ENCODE measurements at regions not wholly inside any gene's neighbourhood (a gene's known extent, or its start where the extent isn't known, plus 50 kb on each side); places are given as distances from the start of the nearest gene placed in this dataset.

DNA sequence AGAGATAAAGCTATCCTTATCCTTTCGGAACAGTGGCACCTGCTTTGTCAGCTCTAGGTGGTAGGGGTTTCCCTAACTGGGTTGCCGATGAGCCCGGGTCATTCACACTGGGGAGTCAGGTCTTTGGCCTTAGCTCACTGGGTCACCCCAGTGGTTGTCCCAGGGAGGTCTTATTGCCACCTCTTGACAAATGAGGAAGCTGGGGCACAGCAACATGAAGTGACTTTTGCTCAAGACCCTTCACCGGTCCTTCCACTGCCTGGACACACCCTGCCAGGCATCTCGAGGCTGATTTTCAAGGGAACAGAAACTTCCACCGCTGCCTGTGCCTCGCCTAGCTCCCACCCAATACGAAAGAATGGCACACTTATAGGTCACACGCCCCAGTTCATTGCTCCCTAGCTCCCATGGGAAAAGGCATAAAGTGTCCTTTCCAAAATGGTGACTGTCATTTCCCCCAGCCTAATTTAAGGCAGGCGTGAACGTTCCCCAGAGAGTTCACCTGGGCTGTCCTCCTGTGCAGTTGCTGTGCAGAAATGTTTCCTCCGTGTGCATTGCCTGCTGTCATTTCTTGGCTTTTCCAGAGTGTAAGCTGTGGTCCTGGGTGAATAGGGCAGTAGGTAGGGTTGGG is 156.1 kb upstream of the CCND2 start:
- SMC1A ChIA-PET (ENCODE audit: uncharacterized antibody, unreplicated experiment) = interaction anchor here (0.8 to 13.3 kb wide), 17 partner anchors 10 to 157 kb away, joined by 3 to 395 read pairs (median 8); partner anchors contain the start of gene CCND2
- ATAC-seq = peak; percentile 28
- 30% methylated on average over 12 of the region's 12 CpGs for WGBS (ENCODE audit: insufficient coverage, insufficient replicate concordance, low lambda C conversion rate, missing lambda C conversion rate)
- Histone ChIP-seq H3K27me3 (replicated peaks in 1 of 2; ENCODE audit: control insufficient read depth in 2 of 2, insufficient read depth in 2 of 2, low read length in 1 of 2) (no peaks in the 10 kb centered on the region), H4K20me1 (ENCODE audit: control insufficient read depth, insufficient read depth) (no peaks in the 10 kb centered on the region), H3K36me3 (ENCODE audit: control insufficient read depth in 2 of 2, insufficient read depth in 2 of 2, low read length in 1 of 2) (no peaks in the 10 kb centered on the region), H3K4me1 (ENCODE audit: control insufficient read depth, insufficient read depth, low read length) (peaks cover 56% of the 10 kb centered on the region), H3K27ac (ENCODE audit: control insufficient read depth, insufficient read depth) (peak overlapping the region; percentile 95), H3K4me3 (peak overlapping the region; percentile 56), H3K9me3 (replicated peaks; ENCODE audit: control insufficient read depth, insufficient read depth, low read length) (no peaks in the 10 kb centered on the region), H3K4me2 (ENCODE audit: control insufficient read depth, insufficient read depth) (peak overlapping the region; percentile 96), H3K9ac (ENCODE audit: control insufficient read depth, insufficient read depth, low read length) (peak overlapping the region; percentile 83), H2AFZ (ENCODE audit: control insufficient read depth, low read depth, low read length) (no peak overlapping the region), H3K79me2 (ENCODE audit: control insufficient read depth, insufficient read depth, low read length) (peaks cover 13% of the 10 kb centered on the region)
- no TSS peak for BruUV-seq (replicated peaks)
- in situ Hi-C loops (cut with MboI) (no loop called here), intact Hi-C loops (cut with micrococcal nuclease; ENCODE audit: unreplicated experiment) (loop anchor here (1.0 to 10.0 kb wide), 4 partner anchors 10 to 233 kb away; no protein-coding TSS in a partner anchor)
- POLR2A ChIA-PET = interaction anchor here (0.6 to 10.2 kb wide), 11 partner anchors 10 to 416 kb away, joined by 3 to 245 read pairs (median 12); partner anchors contain the start of gene CCND2
- FAIRE-seq = no peak
- CTCF ChIA-PET = interaction anchor here (0.8 to 9.7 kb wide), 11 partner anchors 10 to 156 kb away, joined by 3 to 256 read pairs (median 11); partner anchors contain the start of gene CCND2
- RAD21 ChIA-PET (ENCODE audit: unreplicated experiment) = interaction anchor here (0.8 to 10.4 kb wide), 16 partner anchors 10 to 181 kb away, joined by 3 to 360 read pairs (median 5); partner anchors contain the start of gene CCND2
- DNase-seq (ENCODE audit: low read depth, low spot score) = no peak
- peak in 1 of 2 experiments; percentile 38; a peak in 1 of 4 replicates for TF ChIP-seq EP300 (IDR thresholded peaks at IDR 0.05; ENCODE audit: borderline replicate concordance in 1 of 2, control insufficient read depth in 1 of 2, low read depth in 2 of 2, low read length in 2 of 2)
- TF ChIP-seq CHD4 (IDR thresholded peaks at IDR 0.05) = 0 out of 2 replicates have a peak, but pooled peaks have one; percentile 55
- peak; percentile 77; the same call in 1 of the 2 replicates for TF ChIP-seq DPF2 (IDR thresholded peaks at IDR 0.05)
- TF ChIP-seq YY1 (IDR thresholded peaks at IDR 0.05; ENCODE audit: low read depth, low read length) = no peak
- TF ChIP-seq, protein P1, sequence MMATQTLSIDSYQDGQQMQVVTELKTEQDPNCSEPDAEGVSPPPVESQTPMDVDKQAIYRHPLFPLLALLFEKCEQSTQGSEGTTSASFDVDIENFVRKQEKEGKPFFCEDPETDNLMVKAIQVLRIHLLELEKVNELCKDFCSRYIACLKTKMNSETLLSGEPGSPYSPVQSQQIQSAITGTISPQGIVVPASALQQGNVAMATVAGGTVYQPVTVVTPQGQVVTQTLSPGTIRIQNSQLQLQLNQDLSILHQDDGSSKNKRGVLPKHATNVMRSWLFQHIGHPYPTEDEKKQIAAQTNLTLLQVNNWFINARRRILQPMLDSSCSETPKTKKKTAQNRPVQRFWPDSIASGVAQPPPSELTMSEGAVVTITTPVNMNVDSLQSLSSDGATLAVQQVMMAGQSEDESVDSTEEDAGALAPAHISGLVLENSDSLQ (IDR thresholded peaks at IDR 0.05) = 0 out of 2 replicates have a peak, but pooled peaks have one; percentile 6
- TF ChIP-seq, protein P2, sequence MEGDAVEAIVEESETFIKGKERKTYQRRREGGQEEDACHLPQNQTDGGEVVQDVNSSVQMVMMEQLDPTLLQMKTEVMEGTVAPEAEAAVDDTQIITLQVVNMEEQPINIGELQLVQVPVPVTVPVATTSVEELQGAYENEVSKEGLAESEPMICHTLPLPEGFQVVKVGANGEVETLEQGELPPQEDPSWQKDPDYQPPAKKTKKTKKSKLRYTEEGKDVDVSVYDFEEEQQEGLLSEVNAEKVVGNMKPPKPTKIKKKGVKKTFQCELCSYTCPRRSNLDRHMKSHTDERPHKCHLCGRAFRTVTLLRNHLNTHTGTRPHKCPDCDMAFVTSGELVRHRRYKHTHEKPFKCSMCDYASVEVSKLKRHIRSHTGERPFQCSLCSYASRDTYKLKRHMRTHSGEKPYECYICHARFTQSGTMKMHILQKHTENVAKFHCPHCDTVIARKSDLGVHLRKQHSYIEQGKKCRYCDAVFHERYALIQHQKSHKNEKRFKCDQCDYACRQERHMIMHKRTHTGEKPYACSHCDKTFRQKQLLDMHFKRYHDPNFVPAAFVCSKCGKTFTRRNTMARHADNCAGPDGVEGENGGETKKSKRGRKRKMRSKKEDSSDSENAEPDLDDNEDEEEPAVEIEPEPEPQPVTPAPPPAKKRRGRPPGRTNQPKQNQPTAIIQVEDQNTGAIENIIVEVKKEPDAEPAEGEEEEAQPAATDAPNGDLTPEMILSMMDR (IDR thresholded peaks at IDR 0.05 in 2 of 3, conservative IDR thresholded peaks at IDR 0.05 in 1 of 3; ENCODE audit: control insufficient read depth in 2 of 3, extremely low read depth in 1 of 3, insufficient read depth in 1 of 3, low read depth in 3 of 3, low read length in 3 of 3) = peak in 2 of 3 experiments; percentile 12 to 21; a peak in 1 of 6 replicates
- TF ChIP-seq, protein P3, sequence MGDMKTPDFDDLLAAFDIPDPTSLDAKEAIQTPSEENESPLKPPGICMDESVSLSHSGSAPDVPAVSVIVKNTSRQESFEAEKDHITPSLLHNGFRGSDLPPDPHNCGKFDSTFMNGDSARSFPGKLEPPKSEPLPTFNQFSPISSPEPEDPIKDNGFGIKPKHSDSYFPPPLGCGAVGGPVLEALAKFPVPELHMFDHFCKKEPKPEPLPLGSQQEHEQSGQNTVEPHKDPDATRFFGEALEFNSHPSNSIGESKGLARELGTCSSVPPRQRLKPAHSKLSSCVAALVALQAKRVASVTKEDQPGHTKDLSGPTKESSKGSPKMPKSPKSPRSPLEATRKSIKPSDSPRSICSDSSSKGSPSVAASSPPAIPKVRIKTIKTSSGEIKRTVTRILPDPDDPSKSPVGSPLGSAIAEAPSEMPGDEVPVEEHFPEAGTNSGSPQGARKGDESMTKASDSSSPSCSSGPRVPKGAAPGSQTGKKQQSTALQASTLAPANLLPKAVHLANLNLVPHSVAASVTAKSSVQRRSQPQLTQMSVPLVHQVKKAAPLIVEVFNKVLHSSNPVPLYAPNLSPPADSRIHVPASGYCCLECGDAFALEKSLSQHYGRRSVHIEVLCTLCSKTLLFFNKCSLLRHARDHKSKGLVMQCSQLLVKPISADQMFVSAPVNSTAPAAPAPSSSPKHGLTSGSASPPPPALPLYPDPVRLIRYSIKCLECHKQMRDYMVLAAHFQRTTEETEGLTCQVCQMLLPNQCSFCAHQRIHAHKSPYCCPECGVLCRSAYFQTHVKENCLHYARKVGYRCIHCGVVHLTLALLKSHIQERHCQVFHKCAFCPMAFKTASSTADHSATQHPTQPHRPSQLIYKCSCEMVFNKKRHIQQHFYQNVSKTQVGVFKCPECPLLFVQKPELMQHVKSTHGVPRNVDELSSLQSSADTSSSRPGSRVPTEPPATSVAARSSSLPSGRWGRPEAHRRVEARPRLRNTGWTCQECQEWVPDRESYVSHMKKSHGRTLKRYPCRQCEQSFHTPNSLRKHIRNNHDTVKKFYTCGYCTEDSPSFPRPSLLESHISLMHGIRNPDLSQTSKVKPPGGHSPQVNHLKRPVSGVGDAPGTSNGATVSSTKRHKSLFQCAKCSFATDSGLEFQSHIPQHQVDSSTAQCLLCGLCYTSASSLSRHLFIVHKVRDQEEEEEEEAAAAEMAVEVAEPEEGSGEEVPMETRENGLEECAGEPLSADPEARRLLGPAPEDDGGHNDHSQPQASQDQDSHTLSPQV (IDR thresholded peaks at IDR 0.05) = peak; percentile 87
- TF ChIP-seq, protein P4, sequence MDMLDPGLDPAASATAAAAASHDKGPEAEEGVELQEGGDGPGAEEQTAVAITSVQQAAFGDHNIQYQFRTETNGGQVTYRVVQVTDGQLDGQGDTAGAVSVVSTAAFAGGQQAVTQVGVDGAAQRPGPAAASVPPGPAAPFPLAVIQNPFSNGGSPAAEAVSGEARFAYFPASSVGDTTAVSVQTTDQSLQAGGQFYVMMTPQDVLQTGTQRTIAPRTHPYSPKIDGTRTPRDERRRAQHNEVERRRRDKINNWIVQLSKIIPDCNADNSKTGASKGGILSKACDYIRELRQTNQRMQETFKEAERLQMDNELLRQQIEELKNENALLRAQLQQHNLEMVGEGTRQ (IDR thresholded peaks at IDR 0.05; ENCODE audit: borderline replicate concordance, low read depth, low read length) = no peak
- TF ChIP-seq KAT2A (conservative IDR thresholded peaks at IDR 0.05; ENCODE audit: control insufficient read depth, low read depth, low read length) = no peak
- 0 out of 2 replicates have a peak, but pooled peaks have one; percentile 19 for TF ChIP-seq PAX5 (IDR thresholded peaks at IDR 0.05; ENCODE audit: borderline replicate concordance, low read depth, low read length)
- no peak for TF ChIP-seq NFIC (IDR thresholded peaks at IDR 0.05; ENCODE audit: low read depth, low read length)
- TF ChIP-seq SPI1 (IDR thresholded peaks at IDR 0.05; ENCODE audit: borderline replicate concordance, insufficient read depth, low read depth, low read length) = peak; percentile 43; the same call in 1 of the 2 replicates
- peak; percentile 37; the same call in 1 of the 2 replicates for TF ChIP-seq POLR2AphosphoS5 (IDR thresholded peaks at IDR 0.05; ENCODE audit: low read length)
- peak; percentile 84 for TF ChIP-seq MEF2B (IDR thresholded peaks at IDR 0.05; ENCODE audit: partially characterized antibody, poor library complexity, severe bottlenecking)
